H9 (cell line): ENCODE measurements at regions not wholly inside any gene's neighbourhood (a gene's known extent, or its start where the extent isn't known, plus 50 kb on each side); places are given as distances from the start of the nearest gene placed in this dataset.

Experiments used
- DNase-seq: peaks from one replicate; pipeline ENCODE4 v3.0.0-alpha.2; 2017
- H2AFZ ChIP-seq: one replicate; pipeline ENCODE4 v1.6.1; 2013; ENCODE audit warnings: mild to moderate bottlenecking, low read length, control low read depth, moderate library complexity
- H2AK5ac ChIP-seq: 2 replicates; pipeline ENCODE4 v1.6.1; 2013; ENCODE audit warnings: low read length, control low read depth, mixed read lengths; ENCODE audit not compliant: insufficient read length
- H2BK120ac ChIP-seq: one replicate; pipeline ENCODE4 v1.6.1; 2013; ENCODE audit warnings: low read depth, mild to moderate bottlenecking, low read length, control low read depth, inconsistent platforms; ENCODE audit not compliant: poor library complexity, severe bottlenecking
- H2BK12ac ChIP-seq: 2 replicates; pipeline ENCODE4 v1.6.1; 2013; ENCODE audit warnings: low read length, control low read depth, mixed read lengths, low read depth; ENCODE audit not compliant: insufficient read length
- H2BK15ac ChIP-seq: 2 replicates; pipeline ENCODE4 v1.6.1; 2013; ENCODE audit warnings: low read depth, low read length, control low read depth
- H2BK20ac ChIP-seq: one replicate; pipeline ENCODE4 v1.6.1; 2013; ENCODE audit warnings: low read depth, mild to moderate bottlenecking, low read length, control low read depth, inconsistent platforms; ENCODE audit not compliant: poor library complexity, severe bottlenecking
- H2BK5ac ChIP-seq: 2 replicates; pipeline ENCODE4 v1.6.1; 2013; ENCODE audit warnings: low read length, control low read depth, mixed read lengths; ENCODE audit not compliant: insufficient read length
- H3K14ac ChIP-seq: 2 replicates; pipeline ENCODE4 v1.6.1; 2013; ENCODE audit warnings: low read length, control low read depth; ENCODE audit not compliant: insufficient read depth
- H3K18ac ChIP-seq: 2 replicates; pipeline ENCODE4 v1.6.1; 2013; ENCODE audit warnings: low read depth, mild to moderate bottlenecking, mixed read lengths, low read length, control low read depth; ENCODE audit not compliant: insufficient read length
- H3K23ac ChIP-seq: 2 replicates; pipeline ENCODE4 v1.6.1; 2013; ENCODE audit warnings: low read length, control low read depth, mixed read lengths, low read depth; ENCODE audit not compliant: insufficient read length
- H3K23me2 ChIP-seq: 2 replicates; pipeline ENCODE4 v1.6.1; 2013; ENCODE audit warnings: low read depth, mild to moderate bottlenecking, mixed read lengths, low read length, control low read depth; ENCODE audit not compliant: insufficient read length, poor library complexity, severe bottlenecking
- H3K27ac ChIP-seq: 2 replicates; pipeline ENCODE4 v1.5.1; 2013; ENCODE audit warnings: low read length, control low read depth, mixed read lengths, low read depth; ENCODE audit not compliant: insufficient read length
- H3K27me3 ChIP-seq: 2 replicates; pipeline ENCODE4 v1.6.1; 2013; ENCODE audit warnings: low read length, control low read depth, inconsistent platforms; ENCODE audit not compliant: insufficient read depth
- H3K4ac ChIP-seq: 2 replicates; pipeline ENCODE4 v1.6.1; 2013; ENCODE audit warnings: low read depth, mild to moderate bottlenecking, control low read depth, inconsistent platforms, low read length, moderate library complexity
- H3K4me1 ChIP-seq: 2 replicates; pipeline ENCODE4 v1.6.1; 2013; ENCODE audit warnings: low read length, control low read depth, inconsistent platforms; ENCODE audit not compliant: insufficient read depth
- H3K4me2 ChIP-seq: 2 replicates; pipeline ENCODE4 v1.6.1; 2013; ENCODE audit warnings: low read length, control low read depth, mixed read lengths; ENCODE audit not compliant: insufficient read length, insufficient read depth
- H3K56ac ChIP-seq: 2 replicates; pipeline ENCODE4 v1.6.1; 2013; ENCODE audit warnings: low read depth, mild to moderate bottlenecking, mixed read lengths, low read length, control low read depth; ENCODE audit not compliant: insufficient read length
- H3K79me1 ChIP-seq: 2 replicates; pipeline ENCODE4 v1.6.1; 2013; ENCODE audit warnings: low read depth, mild to moderate bottlenecking, moderate library complexity, low read length, control low read depth, inconsistent platforms; ENCODE audit not compliant: insufficient read depth, poor library complexity, severe bottlenecking
- H3K79me2 ChIP-seq: 2 replicates; pipeline ENCODE4 v1.6.1; 2013; ENCODE audit warnings: low read length, control low read depth, inconsistent platforms; ENCODE audit not compliant: insufficient read depth
- H3K9ac ChIP-seq: 2 replicates; pipeline ENCODE4 v1.6.1; 2013; ENCODE audit warnings: low read length, control low read depth, mixed read lengths; ENCODE audit not compliant: insufficient read length; ENCODE audit errors: extremely low read depth
- H3K9me3 ChIP-seq: one replicate; pipeline ENCODE4 v1.6.1; 2013; ENCODE audit warnings: low read depth, low read length, inconsistent platforms; ENCODE audit not compliant: control insufficient read depth
- H3T11ph ChIP-seq: one replicate; pipeline ENCODE4 v1.6.1; 2013; ENCODE audit warnings: mild to moderate bottlenecking, low read length, control low read depth, inconsistent platforms
- H4K20me1 ChIP-seq: one replicate; pipeline ENCODE4 v1.6.1; 2013; ENCODE audit not compliant: control insufficient read depth, insufficient read length, insufficient read depth
- H4K5ac ChIP-seq: 2 replicates; pipeline ENCODE4 v1.6.1; 2013; ENCODE audit warnings: low read depth, mild to moderate bottlenecking, mixed read lengths, low read length, control low read depth; ENCODE audit not compliant: insufficient read length
- H4K8ac ChIP-seq: replicated peaks from 2 replicates; pipeline ENCODE4 v1.6.1; 2013; ENCODE audit warnings: low read length, control low read depth, mixed read lengths, low read depth; ENCODE audit not compliant: insufficient read length
- H4K91ac ChIP-seq: 2 replicates; pipeline ENCODE4 v1.6.1; 2013; ENCODE audit warnings: low read depth, mild to moderate bottlenecking, moderate library complexity, mixed read lengths, low read length, control low read depth; ENCODE audit not compliant: insufficient read length
- H3K27ac Mint-ChIP-seq, 3 experiments: 2 replicates in 2 of 3; 3 replicates in 1 of 3; pipeline ENCODE4 v1.8.0; 2020 to 2021; ENCODE audit warnings: mixed read lengths in 3 of 3, mild to moderate bottlenecking in 1 of 3, moderate library complexity in 1 of 3
- H3K27me3 Mint-ChIP-seq: 2 replicates; pipeline ENCODE4 v1.8.0; 2021; ENCODE audit warnings: low read depth, mild to moderate bottlenecking, moderate library complexity, mixed read lengths
- H3K36me3 Mint-ChIP-seq, 3 experiments: 2 replicates in 2 of 3; 3 replicates in 1 of 3; pipeline ENCODE4 v1.8.0; 2020 to 2021; ENCODE audit warnings: low read depth in 3 of 3, mixed read lengths in 3 of 3; ENCODE audit not compliant: insufficient read depth in 1 of 3
- H3K4me1 Mint-ChIP-seq, 2 experiments: 2 replicates each; pipeline ENCODE4 v1.8.0; 2020; ENCODE audit warnings: mixed read lengths in 2 of 2
- H3K4me3 Mint-ChIP-seq, 2 experiments: 2 replicates in 1 of 2; 3 replicates in 1 of 2; pipeline ENCODE4 v1.8.0; 2020 to 2021; ENCODE audit warnings: mild to moderate bottlenecking in 2 of 2, mixed read lengths in 2 of 2, moderate library complexity in 1 of 2
- H3K9me3 Mint-ChIP-seq, 2 experiments: 2 replicates in 1 of 2; 3 replicates in 1 of 2; pipeline ENCODE4 v1.8.0; 2020; ENCODE audit warnings: mild to moderate bottlenecking in 2 of 2, mixed read lengths in 2 of 2, moderate library complexity in 1 of 2
- CTCF ChIP-seq: fragments of 200-600 bp; sonication (generic); conservative IDR thresholded peaks from 3 replicates; pipeline ENCODE4 v1.8.0; 2021; ENCODE audit warnings: antibody characterized with exemption, mild to moderate bottlenecking
- WGBS: extraction: QIAGEN DNeasy Blood & Tissue Kit; methylation state at CpG from one replicate; pipeline ENCODE4 v1.1.7; 2013; ENCODE audit warnings: missing lambda C conversion rate, low lambda C conversion rate, mixed read lengths; ENCODE audit not compliant: insufficient read length; ENCODE audit errors: extremely low coverage; 5-methylcytosine and 5-hydroxymethylcytosine counted together

- no peak overlapping the region for H2BK5ac ChIP-seq
- no peak overlapping the region for H2BK20ac ChIP-seq
- no peak for DNase-seq
- no peak overlapping the region for H2AFZ ChIP-seq
- no peak overlapping the region for H3K18ac ChIP-seq
- H2BK120ac ChIP-seq: no peak overlapping the region
- H3K4me1 ChIP-seq: no peaks in the 10 kb centered on the region
- no peak overlapping the region for H3T11ph ChIP-seq
- no peak overlapping the region for H3K4me2 ChIP-seq
- H4K91ac ChIP-seq: no peak overlapping the region
- no peak overlapping the region for H2BK15ac ChIP-seq
- H3K4ac ChIP-seq: no peak overlapping the region
- H3K9me3 ChIP-seq: no peaks in the 10 kb centered on the region
- H3K4me3 Mint-ChIP-seq: no peak overlapping the region
- no peak for TF ChIP-seq CTCF
- no peak overlapping the region for H2AK5ac ChIP-seq
- H3K4me1 Mint-ChIP-seq: no peaks in the 10 kb centered on the region
- H3K23me2 ChIP-seq: no peaks in the 10 kb centered on the region
- no peaks in the 10 kb centered on the region for H3K27me3 Mint-ChIP-seq
- no peak overlapping the region for H3K9ac ChIP-seq
- no peak overlapping the region for H3K27ac Mint-ChIP-seq
- H3K9me3 Mint-ChIP-seq: peaks cover 6 to 8% of the 10 kb centered on the region in 2 experiments
- no peaks in the 10 kb centered on the region for H4K20me1 ChIP-seq
- WGBS: no CpG with 5 or more reads among the region's 3 CpGs
- no peak overlapping the region for H4K8ac ChIP-seq
- no peak overlapping the region for H3K23ac ChIP-seq
- peaks cover 0 to 7% (median 0%) of the 10 kb centered on the region in 3 experiments; a peak in 4 of 7 replicates for H3K36me3 Mint-ChIP-seq
- H4K5ac ChIP-seq: no peak overlapping the region
- H3K27me3 ChIP-seq: no peaks in the 10 kb centered on the region
- no peak overlapping the region for H2BK12ac ChIP-seq
- H3K14ac ChIP-seq: no peak overlapping the region
- no peaks in the 10 kb centered on the region for H3K79me1 ChIP-seq
- no peak overlapping the region for H3K27ac ChIP-seq
- H3K79me2 ChIP-seq: no peaks in the 10 kb centered on the region
- no peak overlapping the region for H3K56ac ChIP-seq
Measured at GRCh38 chr18:39019989-39020388, 1454.4 kb upstream of the CELF4 start.
